GM21737 (cell line): ENCODE measurements at regions not wholly inside any gene's neighbourhood (a gene's known extent, or its start where the extent isn't known, plus 50 kb on each side); places are given as distances from the start of the nearest gene placed in this dataset.

Experiments used
- ATAC-seq: cut with Tn5 transposase; IDR thresholded peaks from one replicate; pipeline ENCODE4 v1.9.1; 2021; ENCODE audit warnings: mild to moderate bottlenecking, moderate library complexity; ENCODE audit not compliant: unreplicated experiment

DNA sequence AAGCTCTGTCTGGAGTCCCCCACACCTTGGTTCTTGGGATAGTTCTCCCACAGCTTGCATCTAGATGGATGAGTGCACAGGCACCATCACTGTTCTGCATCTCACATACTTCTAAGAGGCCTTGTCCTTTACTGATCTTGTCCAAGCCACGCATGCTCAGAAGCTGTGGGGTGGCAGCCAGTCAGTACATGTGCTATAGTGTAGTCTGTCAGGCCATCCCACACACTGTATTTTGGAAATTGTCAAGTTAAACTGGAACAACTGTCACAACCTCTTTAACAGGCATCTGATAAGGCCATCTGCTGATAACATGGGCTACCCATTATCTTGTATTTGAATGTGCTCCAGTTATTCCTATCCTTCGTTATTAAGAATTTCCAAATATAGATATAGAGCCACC, 296.5 kb upstream of the AZI2 start:
- no peak for ATAC-seq

DNA sequence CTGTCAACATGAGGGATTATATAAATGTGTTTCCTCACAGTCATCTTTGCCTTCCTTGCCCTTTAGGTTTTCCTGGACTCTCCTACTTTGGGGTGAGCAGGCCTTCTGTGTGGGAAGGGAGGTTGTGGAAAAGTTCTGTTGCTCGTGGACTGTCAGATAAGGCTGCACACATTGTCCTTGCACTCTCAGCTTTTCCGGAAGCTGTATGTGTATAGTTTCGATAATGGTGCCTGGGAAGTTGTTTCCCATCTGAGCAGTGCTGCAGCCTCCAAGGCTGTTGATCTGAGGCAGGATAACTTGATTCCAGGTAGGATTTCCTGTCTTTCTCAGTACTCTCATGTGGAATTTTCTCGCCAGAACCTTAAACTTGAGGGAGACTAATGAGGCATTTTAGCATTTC, 297.8 kb upstream of the AZI2 start:
- ATAC-seq: no peak

DNA sequence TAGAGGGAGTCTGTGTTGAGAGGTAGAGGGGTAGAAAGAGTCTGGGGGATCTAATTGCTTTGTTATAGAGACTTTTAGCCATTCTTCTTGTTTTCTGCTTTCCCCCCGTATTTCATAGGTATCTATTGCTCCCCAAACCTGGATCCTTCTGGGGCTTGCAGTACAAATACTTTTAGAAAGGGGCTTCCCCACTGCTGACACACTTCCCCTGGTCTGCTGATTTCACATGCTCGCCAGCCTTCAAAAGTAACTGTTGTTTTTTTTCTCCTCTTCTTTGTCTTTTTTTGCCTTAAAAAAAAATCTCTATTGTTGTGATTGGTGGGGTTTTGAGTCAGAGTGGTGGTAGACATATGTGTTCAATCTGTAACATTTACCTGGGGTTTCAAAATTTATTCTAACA, 300.6 kb upstream of the AZI2 start:
- ATAC-seq: no peak

DNA sequence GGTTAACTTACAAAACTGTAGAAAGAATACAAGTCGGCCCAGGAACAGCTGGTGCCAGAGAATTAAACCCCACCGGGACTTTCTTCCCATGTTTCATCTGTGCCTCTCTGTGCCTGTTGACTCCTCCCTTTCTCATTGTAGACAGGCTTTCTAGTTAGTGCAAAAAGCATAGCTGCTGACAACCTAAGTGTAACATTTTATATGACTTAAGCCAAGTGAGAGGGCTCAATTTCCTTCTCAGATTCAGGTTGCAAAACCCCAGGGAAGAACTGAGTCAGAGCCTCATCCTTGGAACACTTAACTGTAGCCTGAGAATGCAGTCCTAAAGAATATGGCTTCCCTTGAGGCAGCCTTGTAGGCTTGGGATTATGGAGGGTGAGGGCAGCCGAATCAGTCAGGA, 302.5 kb upstream of the AZI2 start:
- no peak for ATAC-seq

DNA sequence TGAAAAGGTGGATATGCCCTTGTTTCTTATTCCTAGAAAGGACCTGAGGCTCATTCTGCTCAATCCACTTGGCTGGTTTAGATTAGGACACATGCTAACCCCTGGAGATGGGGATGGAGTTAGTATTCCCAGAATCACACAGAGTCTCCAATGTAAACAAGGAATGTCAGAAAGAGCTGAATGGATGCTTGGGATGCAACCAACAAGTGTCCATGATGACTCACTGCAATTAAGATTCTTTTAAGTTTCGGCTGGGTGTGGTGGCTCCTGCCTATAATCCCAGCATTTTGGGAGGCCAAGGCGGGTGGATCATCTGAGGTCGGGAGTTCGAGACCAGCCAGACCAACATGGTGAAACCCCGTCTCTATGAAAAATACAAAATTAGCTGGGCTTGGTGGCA, 315.5 kb upstream of the AZI2 start:
- no peak for ATAC-seq

DNA sequence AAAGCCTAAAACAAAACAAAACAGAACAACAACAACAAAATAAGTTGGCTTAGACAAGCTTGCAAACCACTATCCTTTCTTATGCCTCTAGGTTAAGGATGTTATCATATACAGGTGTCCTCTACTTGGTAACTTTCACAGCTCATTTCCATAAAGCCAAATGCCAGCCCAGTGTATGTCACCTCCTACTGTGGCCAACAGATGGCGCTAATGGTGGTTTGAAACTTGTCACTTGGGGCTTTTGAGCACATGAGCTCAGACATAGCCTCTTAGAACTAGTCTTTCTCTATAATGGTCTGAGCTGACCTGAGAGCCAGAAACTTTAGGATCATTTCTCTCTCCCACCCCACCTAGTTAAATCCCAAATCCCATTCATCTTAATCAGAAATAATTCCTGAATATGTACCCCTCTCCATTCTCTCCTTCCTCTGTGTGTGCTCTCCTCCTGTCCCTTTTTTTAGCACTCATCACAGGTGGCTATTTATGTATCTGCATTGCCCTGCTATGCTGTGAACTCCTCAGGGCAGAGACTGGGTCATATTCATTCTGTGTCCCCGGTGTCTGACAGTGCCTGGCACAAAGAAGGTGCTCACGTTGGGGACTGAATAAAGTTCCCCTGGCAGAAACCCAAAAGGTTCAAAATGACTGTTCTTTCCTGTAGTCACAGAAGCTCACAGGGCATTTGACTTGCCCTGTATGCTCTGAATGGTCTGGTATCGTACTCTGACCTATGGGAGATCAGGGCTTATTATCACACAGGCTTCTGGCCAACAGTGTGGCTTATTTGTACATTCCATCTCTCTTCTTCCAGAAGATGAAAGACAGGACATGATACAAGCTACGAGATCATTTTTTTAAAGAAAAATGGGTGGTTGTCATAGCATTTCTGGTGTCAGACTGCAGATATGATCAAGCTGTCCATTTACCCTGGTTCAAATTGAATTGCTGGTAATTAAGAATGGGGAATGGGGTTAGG, 319.3 kb upstream of the AZI2 start:
- ATAC-seq: peak; percentile 95

DNA sequence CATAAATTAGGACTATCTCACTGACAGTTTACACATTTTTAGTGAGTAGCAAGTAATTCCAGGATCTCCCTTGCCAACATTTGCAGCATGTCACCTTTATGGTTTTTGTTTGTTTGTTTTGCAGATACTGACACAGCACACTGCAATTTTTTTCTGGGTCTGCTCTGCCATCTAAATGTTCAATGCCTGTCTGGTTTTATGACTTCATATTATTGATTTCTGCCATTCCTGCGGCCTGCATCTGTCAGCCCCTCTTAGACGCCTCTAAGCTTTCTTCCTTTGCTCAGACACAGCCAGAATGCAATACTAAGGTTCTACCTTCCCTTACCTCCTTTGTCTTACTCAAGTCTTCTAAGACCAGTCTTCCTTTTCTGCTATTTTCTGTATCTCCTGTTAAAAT, 321.2 kb upstream of the AZI2 start:
- ATAC-seq: no peak

DNA sequence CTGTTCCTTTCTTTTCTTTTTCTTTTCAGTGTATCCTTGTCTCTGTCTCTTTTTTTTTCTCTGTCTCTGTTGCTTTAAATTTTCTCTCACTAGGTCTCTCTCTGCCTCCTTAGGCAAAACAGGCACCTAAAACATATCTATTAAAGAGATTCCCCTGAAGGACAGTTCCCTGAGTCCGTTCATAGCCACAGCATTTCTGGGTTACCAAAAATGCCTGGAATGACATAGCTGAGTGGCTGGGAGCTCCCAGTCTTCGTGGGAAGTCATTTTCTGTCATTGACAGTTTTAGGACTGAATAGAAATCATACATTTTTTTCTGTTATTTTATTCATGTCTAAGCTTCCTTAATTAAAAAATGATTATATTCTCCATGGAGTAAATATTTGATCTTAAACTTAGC, 323.8 kb upstream of the AZI2 start:
- ATAC-seq: no peak

DNA sequence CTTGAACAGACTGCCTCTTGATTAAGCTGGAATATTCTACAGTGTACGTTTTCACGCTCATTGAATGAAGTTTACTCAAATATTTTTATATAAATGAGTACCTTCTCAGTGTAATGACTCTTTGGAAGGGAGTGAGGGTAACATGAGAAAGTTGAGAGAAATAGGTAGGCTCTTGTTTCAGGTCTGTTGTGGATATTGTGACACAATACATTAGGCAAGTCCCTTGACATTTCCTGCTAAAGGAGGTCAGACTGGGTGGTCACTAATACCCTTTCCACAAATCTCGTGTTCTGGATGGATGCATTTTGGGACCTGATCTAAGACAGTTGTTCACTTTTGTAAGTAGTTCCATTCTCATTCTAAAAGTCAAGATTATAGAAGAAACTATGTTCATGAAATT, 324.8 kb upstream of the AZI2 start:
- ATAC-seq: no peak

DNA sequence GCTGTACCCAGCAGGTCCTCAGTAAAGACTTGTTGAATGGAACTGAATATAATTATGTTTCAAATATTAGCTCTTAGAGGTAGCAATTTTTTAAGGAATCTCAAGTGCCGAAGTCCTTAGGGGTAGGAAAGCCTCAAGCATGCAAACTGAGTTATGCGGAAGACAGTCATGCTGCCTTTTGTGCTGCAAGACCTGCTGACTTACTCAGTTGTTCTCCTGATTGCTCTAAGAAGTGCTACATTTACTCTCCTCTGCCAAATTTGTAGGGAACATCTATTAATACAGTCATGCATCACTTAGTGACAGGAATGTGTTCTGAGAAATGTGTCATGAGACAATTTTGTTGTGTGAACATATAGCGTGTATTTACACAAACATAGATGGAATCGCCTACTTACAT, 325.6 kb upstream of the AZI2 start:
- ATAC-seq: no peak

DNA sequence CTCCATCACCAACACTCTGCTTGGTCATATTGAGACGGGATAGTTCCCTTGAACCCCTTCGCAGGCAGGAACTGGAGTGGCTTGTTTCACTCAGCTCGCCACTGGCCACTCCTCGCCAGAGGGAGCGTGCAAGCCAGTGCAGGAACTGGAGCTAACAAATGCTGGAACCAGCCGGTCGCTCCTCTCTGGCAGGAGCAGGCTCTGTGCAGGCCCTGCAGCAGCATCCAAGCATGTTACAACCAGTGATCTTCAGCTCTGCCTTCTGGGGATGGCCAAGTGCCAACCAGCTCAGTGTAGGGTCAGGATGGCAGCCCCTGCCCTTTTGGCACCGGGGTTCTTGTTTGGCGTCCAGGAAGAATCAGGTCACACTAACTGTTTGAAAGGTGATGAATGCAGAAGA, 329.0 kb upstream of the AZI2 start:
- no peak for ATAC-seq

DNA sequence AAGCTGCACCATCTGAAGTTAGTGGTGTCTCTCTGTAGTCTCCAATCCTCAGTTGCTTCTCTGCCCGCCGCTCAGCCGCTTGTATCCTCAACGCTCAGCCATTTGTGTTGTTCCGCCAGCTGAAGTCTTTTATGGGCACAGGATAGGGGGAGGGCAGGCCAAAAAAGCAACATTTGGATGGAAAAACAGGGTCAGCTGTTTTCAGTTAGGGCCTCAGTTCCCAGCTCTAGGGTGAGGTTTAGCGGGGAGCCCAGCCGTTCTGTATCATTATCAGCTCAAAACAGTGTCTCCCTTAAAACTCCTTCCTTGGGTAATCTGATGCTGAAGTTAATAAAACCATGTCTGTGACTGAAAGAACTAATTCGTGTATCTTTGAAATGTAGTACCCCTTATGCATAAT, 329.5 kb upstream of the AZI2 start:
- ATAC-seq: no peak

DNA sequence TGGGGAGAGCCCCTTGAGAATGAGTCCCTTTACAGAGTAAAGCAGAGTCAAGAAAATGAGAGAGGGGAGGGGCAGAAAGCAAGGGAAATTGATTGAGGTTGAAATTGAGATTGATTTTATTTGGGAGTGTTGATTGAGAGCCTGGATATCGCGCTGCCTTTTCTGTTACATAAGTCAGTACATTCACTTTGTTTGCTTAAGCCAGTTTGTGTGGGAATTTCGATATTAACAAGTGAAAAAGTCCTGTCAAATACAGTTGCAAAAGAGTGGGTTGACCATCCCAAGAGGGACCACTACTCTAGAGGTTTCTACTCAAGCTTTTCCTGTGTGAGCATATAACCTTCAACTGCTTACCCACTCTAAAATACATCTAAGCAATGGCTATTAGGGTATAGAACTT, 331.4 kb upstream of the AZI2 start:
- ATAC-seq: no peak

DNA sequence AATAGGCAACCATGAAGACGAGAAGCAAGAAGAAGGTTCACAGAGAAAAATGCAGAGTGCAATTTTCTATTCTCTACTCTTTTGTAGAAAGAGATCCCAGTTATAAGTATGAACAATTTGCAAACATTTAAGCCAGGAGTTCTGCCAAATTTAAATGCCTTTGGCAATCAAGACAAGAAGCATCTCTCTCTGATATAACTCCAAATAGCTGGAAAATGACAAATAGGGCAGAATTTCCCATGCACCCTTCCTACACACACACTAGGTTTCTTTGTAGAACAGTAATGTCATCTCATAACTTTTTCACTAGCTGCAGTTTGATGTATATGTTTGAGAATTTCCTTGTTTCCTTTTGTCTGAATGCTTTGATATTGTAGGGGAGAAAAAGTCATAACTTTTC, 333.5 kb upstream of the AZI2 start:
- no peak for ATAC-seq

DNA sequence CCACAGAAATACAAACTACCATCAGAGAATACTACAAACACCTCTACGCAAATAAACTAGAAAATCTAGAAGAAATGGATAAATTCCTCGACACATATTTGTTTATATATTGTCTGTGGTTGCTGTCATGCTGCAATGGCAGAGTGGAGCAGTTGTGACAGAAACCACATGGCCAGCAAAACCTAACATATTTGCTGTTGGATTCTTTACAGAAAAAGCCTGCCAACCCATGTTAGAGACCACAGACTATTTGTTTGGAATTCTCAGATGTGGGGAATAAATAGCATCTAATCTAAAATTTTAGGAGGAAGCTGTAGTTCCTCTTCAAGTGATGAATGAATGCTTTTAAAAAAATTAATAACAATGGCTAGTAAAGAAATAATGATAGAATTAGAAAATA, 341.6 kb upstream of the AZI2 start:
- no peak for ATAC-seq

DNA sequence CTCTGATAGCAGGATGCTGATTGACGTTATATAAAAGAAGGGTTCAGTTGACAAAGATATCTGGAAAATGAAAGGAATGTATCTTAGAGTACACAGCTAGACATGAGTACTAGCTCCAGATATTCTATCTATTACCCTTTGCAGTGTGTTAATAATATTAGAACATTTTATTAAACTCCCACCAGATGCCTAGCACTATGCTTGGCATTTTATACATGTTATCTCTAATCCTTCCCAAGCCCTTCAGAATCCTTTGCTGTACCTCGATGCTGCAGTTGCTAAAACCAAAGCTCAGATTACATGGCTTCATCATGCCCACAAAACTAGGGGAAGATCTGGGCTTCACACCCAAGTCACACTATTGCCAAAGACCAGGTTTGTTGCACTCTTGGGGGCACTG, 350.1 kb upstream of the AZI2 start:
- no peak for ATAC-seq

DNA sequence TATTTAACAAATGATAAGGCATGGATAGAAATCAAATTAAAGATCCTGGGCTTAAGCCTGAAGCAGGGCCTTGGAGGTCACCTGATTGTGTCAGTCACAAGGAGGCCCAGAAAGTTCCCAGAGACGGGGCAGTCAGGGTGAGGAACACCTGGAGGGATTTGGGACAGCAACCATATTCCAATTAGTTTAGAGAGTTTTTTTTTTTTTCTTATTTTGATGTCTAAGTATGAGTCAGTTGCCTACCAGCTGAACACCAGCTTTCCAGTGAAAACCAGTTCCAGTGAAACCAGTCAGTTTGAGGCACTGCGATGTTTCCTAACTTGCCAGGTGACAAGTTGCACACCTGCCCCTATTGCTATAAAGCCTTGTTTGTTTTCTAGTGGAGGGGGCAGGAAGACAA, 350.7 kb upstream of the AZI2 start:
- ATAC-seq: no peak

DNA sequence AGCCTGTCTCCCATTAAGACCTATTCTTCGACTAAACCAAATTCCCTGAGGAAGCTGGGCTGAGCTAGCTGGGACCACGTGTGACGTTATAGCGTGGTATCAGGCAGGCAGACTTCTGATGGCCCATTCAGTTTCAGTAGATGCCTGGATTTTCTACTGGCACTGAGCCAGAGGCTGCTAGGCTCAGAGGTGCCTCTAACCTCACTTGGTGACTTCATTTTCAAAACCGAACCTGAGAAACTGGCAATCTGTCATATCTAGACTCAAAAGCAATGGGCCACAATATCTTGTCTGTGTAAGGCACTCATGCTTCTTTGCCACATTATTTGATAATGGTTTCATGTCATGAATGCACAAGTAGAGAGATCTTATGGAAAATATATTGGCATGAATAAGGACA, 352.1 kb upstream of the AZI2 start:
- no peak for ATAC-seq

DNA sequence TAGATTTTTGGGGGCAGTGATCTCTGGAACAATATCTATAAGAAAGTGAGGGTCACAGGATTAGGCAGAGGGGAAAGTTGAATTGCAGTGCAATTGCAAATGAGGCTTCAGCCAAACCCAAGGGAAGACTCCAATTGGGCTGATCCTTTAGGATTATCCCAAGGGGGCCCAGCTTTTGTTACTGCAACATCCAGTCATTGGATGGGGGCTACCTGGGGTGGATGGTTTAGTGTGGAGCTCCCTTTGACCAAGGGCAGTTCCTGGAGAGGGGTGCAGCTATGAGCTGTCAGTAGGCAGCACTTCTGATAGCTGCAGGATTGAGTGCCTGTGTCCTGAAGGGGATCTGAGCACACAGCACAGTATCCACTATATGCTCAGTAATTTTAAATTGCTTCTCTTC, 355.2 kb upstream of the AZI2 start:
- no peak for ATAC-seq

DNA sequence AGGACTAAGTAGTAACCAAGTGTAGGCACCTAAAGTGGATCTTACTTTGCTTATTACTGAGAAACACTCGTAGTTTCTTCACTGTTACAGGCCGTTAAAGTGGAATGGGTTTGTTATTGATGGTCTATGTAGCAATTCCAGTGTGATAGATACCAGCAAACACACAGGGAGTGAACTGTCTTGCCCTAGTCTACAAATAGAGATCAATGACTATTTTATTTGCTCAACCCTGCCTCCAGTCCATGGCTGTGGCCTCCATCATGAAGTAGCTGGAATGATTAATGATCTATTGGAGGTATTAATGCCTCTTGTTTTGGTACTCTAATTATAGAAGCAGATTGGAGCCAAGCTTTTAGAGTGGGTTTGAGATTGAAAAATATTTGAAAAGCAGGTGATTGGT, 362.7 kb upstream of the AZI2 start:
- no peak for ATAC-seq

DNA sequence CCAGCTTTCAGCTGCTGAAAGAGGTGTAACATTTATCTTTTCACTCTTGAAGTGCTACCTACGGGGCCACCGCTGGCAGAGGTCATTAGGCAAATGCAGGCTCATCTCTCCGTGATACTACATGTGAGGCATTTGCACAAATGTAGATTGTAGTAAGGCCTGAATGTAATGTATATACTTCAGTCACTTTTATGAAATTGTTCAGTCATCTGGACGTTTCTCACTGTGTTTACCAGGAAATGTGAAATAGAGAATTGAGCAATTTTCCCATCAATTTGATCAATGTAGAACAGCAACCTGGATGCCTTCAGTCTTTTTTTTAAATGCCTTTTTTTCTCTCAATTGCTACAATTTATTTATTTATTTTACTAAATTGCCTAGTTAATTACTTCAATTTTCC, 368.3 kb upstream of the AZI2 start:
- ATAC-seq: no peak

DNA sequence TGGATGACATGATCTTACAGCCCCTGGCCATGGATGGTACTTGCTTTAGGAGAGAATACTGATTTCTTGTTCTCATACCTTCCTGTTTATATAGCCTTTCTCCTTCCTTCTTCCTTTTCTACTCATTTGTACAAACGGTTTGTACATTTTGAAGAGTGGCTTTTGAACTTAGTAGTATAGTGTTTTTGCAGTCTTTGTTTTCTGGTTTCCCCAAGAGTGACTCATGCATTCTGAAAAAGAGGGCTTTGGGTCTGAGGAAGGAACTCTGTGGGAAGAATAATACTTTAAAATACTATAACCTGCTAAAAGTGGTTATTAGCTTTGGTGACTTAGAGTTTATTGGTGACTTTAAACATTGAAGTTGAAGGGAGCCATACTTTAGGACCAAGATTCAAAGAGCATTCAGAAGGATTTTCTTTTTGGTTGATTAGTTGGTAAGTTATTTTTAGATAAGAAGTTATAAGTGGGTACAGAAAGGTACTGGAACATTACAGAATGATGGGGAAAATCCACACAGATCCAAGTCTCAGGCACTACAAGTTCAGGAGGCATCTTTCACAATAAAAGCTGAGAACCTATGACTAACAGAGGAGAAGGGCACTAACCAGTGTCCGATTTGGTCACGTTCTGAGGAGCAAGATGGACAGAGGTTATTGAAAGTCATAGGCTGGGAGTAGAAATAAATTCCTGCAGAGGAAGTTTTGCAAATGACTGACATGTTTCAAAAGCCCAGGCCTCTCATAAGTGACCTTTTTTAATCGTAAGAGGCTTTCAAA, 369.6 kb upstream of the AZI2 start:
- ATAC-seq: no peak
